Stomach (tissue), 8 donors: ENCODE measurements at regions not wholly inside any gene's neighbourhood (a gene's known extent, or its start where the extent isn't known, plus 50 kb on each side); places are given as distances from the start of the nearest gene placed in this dataset.

ENCODE experiments used
- DNase-seq, 2 donors: peaks; one replicate each; pipeline versions ENCODE4 v3.0.0 to v3.0.0-alpha.2; 2013 to 2019
- H3K27ac ChIP-seq, 5 donors: fragments of 200-600 bp in 4 of 5; sonication (generic) in 4 of 5; one replicate each; pipeline ENCODE4 v1.5.1; 2013 to 2019; ENCODE audit warnings: mild to moderate bottlenecking in 1 of 5, moderate library complexity in 1 of 5
- H3K27me3 ChIP-seq, 3 donors: fragments of 200-600 bp; sonication (generic); one replicate each; pipeline ENCODE4 v1.5.1; 2017 to 2019; ENCODE audit warnings: mixed run types in 1 of 3
- H3K36me3 ChIP-seq, 4 donors: fragments of 200-600 bp; sonication (generic); 1 replicate in 3 of 4; 2 replicates in 1 of 4; pipeline ENCODE4 v1.5.1; 2016 to 2019
- H3K4me1 ChIP-seq, 4 donors: fragments of 200-600 bp; sonication (generic); one replicate each; pipeline ENCODE4 v1.5.1; 2016 to 2019
- H3K4me3 ChIP-seq, 4 donors: fragments of 200-600 bp; sonication (generic) in 3 of 4; one replicate each; pipeline ENCODE4 v1.5.1; 2016 to 2019; ENCODE audit warnings: mild to moderate bottlenecking in 1 of 4
- H3K9me3 ChIP-seq, 4 donors: fragments of 200-600 bp; sonication (generic); one replicate each; pipeline ENCODE4 v1.5.1; 2016 to 2019
- EP300 ChIP-seq: sonication (generic); formaldehyde crosslinking; IDR thresholded peaks from one replicate; pipeline ENCODE4 v1.6.1; 2017; ENCODE audit warnings: antibody characterized with exemption
- POLR2A ChIP-seq, 4 donors: fragments of 450-650 bp; IDR thresholded peaks; one replicate each; pipeline ENCODE4 v1.6.1; 2016; ENCODE audit warnings: antibody characterized with exemption in 4 of 4, control low read depth in 2 of 4, mild to moderate bottlenecking in 1 of 4, moderate library complexity in 1 of 4
- POLR2AphosphoS5 ChIP-seq, 3 donors: sonication (generic); formaldehyde crosslinking; IDR thresholded peaks; one replicate each; pipeline ENCODE4 v1.6.1; 2016; ENCODE audit warnings: antibody characterized with exemption in 3 of 3
- WGBS, 5 donors: extraction: QIAGEN DNeasy Blood & Tissue Kit in 3 of 5; methylation state at CpG; one replicate each; pipeline versions ENCODE4 v1.1.5 to v1.1.7; 2013 to 2018; 5-methylcytosine and 5-hydroxymethylcytosine counted together
- intact Hi-C: fragments of 100-400 bp; cut with DNase I; formaldehyde crosslinking; loops from one replicate; pipeline ENCODE4 v1.15.1; 2023; ENCODE audit warnings: low total_unique reads
- TF ChIP-seq, protein P1 (sequence below), 7 experiments: fragments of 450-650 bp in 4 of 7; fragments of 200-600 bp in 3 of 7; sonication (generic) in 3 of 7; IDR thresholded peaks; one replicate each; pipeline ENCODE4 v1.5.1; 2016 to 2019; ENCODE audit warnings: antibody characterized with exemption in 7 of 7, control low read depth in 2 of 7, mild to moderate bottlenecking in 1 of 7
- donor health status: healthy with polysubstance abuse.
- donor health status: Bipolar disorder and iron deficiency.
- donor health status: healthy.

DNA sequence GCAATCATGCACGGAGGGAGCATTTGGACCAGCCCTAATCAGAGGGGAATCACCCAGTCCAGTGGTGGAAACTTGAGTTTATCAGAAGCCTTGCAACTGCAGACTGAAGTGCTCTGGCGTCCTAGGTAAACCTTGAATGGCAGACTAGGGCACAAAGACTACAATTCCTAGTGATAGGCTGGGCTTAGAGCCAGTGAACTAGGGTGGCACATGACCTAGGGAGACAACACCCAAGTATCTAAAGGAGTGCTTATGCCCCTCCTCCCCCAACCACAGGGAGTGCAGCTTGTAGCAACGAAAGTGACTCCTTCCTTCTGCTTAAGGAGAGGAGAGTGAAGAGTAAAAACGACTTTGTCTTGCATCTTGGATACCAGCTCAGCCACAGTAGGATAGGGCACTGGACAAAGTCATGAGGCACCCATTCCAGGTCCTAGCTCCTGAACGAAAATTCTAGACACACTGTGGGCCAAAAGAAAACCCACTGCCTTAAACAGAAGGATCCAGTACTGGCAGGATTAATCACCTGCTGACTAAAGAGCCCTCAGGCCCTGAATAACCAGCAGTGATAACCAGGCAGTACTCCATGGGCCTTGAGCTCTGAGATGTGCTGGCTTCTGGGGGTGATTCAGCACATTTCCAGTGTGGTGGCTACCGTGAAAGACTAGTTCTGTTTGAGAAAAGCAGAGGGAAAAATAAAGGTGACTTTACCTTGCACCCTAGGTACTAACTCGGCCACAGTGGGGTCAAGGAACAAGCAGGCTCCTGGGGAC lies 58.7 kb upstream of the STARD8 start:
- H3K4me1 ChIP-seq = no peaks in the 10 kb centered on the region
- H3K9me3 ChIP-seq = peaks cover 0 to 9% (median 4%) of the 10 kb centered on the region in 4 donors
- 46 to 78% (median 65%) methylated on average over 6 to 7 of the region's 7 CpGs for WGBS, 5 donors
- TF ChIP-seq POLR2AphosphoS5 (IDR thresholded peaks at IDR 0.05) = no peak
- no peak for TF ChIP-seq POLR2A (IDR thresholded peaks at IDR 0.05)
- TF ChIP-seq, protein P1, sequence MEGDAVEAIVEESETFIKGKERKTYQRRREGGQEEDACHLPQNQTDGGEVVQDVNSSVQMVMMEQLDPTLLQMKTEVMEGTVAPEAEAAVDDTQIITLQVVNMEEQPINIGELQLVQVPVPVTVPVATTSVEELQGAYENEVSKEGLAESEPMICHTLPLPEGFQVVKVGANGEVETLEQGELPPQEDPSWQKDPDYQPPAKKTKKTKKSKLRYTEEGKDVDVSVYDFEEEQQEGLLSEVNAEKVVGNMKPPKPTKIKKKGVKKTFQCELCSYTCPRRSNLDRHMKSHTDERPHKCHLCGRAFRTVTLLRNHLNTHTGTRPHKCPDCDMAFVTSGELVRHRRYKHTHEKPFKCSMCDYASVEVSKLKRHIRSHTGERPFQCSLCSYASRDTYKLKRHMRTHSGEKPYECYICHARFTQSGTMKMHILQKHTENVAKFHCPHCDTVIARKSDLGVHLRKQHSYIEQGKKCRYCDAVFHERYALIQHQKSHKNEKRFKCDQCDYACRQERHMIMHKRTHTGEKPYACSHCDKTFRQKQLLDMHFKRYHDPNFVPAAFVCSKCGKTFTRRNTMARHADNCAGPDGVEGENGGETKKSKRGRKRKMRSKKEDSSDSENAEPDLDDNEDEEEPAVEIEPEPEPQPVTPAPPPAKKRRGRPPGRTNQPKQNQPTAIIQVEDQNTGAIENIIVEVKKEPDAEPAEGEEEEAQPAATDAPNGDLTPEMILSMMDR (IDR thresholded peaks at IDR 0.05) = no peak
- TF ChIP-seq EP300 = no peak
- H3K27me3 ChIP-seq = no peaks in the 10 kb centered on the region
- intact Hi-C loops = no loop called here
- no peaks in the 10 kb centered on the region for H3K36me3 ChIP-seq
- no peak overlapping the region for H3K27ac ChIP-seq
- no peak for DNase-seq
- no peak overlapping the region for H3K4me3 ChIP-seq

DNA sequence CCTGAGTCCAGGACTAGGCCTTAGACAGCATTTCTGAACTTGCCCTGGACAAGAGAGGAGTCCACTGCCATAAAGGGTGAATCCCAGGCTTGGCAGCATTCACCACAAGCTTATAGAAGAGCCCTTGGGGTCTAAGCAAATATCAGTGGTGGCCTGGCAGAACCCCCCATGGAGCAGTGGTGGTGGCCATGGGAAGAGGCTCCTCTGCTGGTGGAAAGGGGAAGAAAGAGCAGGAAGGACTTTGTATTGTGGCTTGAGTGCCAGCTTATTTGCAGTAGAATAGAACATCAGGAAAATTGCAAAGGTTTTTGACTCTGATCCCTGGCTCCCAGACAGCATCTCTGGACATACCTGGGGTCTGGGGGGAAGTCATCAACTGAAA lies 58.1 kb upstream of the STARD8 start:
- H3K36me3 ChIP-seq = no peaks in the 10 kb centered on the region
- intact Hi-C loops = no loop called here
- H3K9me3 ChIP-seq = peaks cover 0 to 15% (median 7%) of the 10 kb centered on the region in 4 donors
- TF ChIP-seq EP300 (no peak), POLR2AphosphoS5 (IDR thresholded peaks at IDR 0.05) (no peak), POLR2A (IDR thresholded peaks at IDR 0.05) (no peak)
- TF ChIP-seq, protein P1 (IDR thresholded peaks at IDR 0.05) = no peak
- H3K4me3 ChIP-seq = no peak overlapping the region
- H3K4me1 ChIP-seq = no peaks in the 10 kb centered on the region
- H3K27me3 ChIP-seq = no peaks in the 10 kb centered on the region
- DNase-seq = no peak
- no peak overlapping the region for H3K27ac ChIP-seq

DNA sequence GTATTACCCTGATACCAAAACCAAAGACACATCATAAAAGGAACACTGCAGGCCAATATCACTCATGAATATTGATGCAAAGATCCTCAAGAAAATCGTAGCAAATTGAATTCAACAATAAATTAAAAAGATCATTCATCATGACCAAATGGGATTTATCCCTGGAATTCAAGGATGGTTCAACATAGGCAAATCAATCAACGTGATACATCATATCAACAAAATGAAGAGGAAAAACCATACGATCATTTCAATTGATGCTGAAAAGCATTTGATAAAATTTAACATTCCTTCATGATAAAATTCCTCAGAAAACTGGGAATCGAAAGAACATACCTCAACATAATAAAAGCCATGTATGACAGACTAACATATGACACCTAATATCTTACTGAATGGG lies 52.7 kb upstream of the STARD8 start:
- H3K36me3 ChIP-seq = no peaks in the 10 kb centered on the region
- no peaks in the 10 kb centered on the region for H3K27me3 ChIP-seq
- DNase-seq = no peak
- no peaks in the 10 kb centered on the region for H3K4me1 ChIP-seq
- TF ChIP-seq, protein P1 (IDR thresholded peaks at IDR 0.05) = no peak
- TF ChIP-seq POLR2A (IDR thresholded peaks at IDR 0.05) (no peak), EP300 (no peak), POLR2AphosphoS5 (IDR thresholded peaks at IDR 0.05) (no peak)
- WGBS, 5 donors = 70 to 91% (median 87%) methylated on average over 4 of the region's 4 CpGs
- intact Hi-C loops = no loop called here
- H3K27ac ChIP-seq = no peak overlapping the region
- H3K4me3 ChIP-seq = no peak overlapping the region
- peaks cover 0 to 40% (median 16%) of the 10 kb centered on the region in 4 donors for H3K9me3 ChIP-seq

GRCh38 chrX:68596871-68597270 lies 50.6 kb upstream of the STARD8 start:
- Histone ChIP-seq H3K9me3 (peaks cover 0 to 58% (median 24%) of the 10 kb centered on the region in 4 donors), H3K4me1 (no peaks in the 10 kb centered on the region), H3K4me3 (no peak overlapping the region), H3K27me3 (no peaks in the 10 kb centered on the region), H3K27ac (no peak overlapping the region), H3K36me3 (no peaks in the 10 kb centered on the region)
- TF ChIP-seq, protein P1 (IDR thresholded peaks at IDR 0.05) = no peak
- no peak for TF ChIP-seq POLR2AphosphoS5 (IDR thresholded peaks at IDR 0.05)
- no peak for TF ChIP-seq EP300
- no peak for TF ChIP-seq POLR2A (IDR thresholded peaks at IDR 0.05)
- intact Hi-C loops = no loop called here
- 86 to 95% (median 87%) methylated on average over 3 of the region's 3 CpGs for WGBS, 5 donors
- no peak for DNase-seq
